ENCODE measurements at regions not wholly inside any gene's neighbourhood (a gene's known extent, or its start where the extent isn't known, plus 50 kb on each side); places are given as distances from the start of the nearest gene placed in this dataset.

- TF ChIP-seq CTCF (IDR thresholded peaks at IDR 0.05) (no peak), SIN3A (IDR thresholded peaks at IDR 0.05; ENCODE audit: borderline replicate concordance, insufficient read depth, low read depth, low read length) (no peak), POLR2AphosphoS5 (IDR thresholded peaks at IDR 0.05; ENCODE audit: low read depth, low read length) (no peak), REST (IDR thresholded peaks at IDR 0.05; ENCODE audit: insufficient read depth in 1 of 2, low read depth in 2 of 2, low read length in 1 of 2) (no peak), TCF7L2 (IDR thresholded peaks at IDR 0.05; ENCODE audit: low read depth, low read length) (no peak)
Observed at GRCh38 chr7:91811236-91811635, 69.3 kb downstream of the MTERF1 start.

Measured in Panc1 (cell line).